Posterior cingulate gyrus (tissue), 11 donors: ENCODE measurements at regions not wholly inside any gene's neighbourhood (a gene's known extent, or its start where the extent isn't known, plus 50 kb on each side); places are given as distances from the start of the nearest gene placed in this dataset.

Experiments
- DNase-seq, 10 donors: peaks; one replicate each; pipeline versions ENCODE4 v3.0.0 to v3.0.0-alpha.2; 2020 to 2021; ENCODE audit warnings: mixed read lengths in 3 of 10
- intact Hi-C: fragments of 100-400 bp; cut with DNase I; formaldehyde crosslinking; loops from one replicate; pipeline ENCODE4 v1.15.1; 2023

DNA sequence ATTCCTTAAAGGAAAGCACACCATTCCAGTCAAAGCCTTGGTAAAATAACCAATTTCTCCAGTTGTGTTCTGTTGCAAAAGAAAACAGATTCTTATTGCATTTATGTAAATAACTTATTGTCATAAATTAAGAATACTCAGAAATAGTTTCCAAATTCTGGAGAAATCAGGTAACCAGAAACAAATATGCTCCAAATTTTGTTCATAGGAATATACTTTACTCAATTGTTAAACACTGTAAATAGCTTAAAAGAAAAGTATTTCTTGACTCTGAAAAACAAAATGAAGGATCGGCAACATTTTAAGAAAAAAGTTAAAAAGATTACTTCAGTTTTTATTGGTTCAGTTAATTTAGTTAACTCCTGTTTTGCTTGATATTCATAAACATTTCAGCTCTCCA is 67.1 kb upstream of the PIK3CG start:
- DNase-seq = no peak
- intact Hi-C loops = no loop called here

DNA sequence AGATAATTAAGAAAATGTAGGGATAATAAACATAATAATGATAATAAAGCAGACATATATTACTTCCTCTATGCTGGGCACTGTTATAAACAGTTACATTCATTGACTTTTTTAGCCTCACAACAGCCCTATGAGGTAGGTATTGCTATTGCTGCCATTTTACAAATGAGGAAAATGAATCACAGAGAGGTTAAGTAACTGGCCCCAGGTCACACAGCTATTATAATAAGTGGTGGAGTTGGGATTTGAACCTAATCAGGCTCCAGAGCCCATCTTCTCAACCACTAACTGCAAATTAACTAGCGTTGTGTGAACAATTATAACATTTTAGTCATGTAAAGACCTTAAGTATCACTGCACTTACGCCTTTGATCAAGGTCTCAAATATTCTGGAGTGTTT is 62.5 kb upstream of the PIK3CG start:
- DNase-seq = no peak
- intact Hi-C loops = no loop called here

GRCh38 chr7:106806556-106806955 is 58.5 kb upstream of the PIK3CG start:
- intact Hi-C loops = no loop called here
- DNase-seq = no peak

DNA sequence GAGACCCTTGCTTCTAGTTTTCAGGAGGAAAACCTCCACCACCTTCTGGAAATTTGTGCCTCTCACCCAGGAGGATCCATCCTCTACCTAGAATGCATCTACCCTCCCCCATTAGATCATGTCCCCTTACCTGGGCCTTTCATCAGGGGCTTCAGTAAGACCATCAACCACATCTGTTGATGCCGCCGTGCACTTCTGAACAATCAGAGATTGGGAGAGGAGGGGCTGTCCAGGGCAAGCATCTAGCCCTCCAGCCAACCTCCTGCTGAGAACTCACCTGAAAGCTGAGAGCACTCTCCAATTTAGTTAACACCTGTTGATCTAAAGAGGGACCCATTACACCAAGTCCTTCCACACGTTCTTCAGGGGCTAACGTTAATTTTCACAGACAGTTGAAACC is 57.6 kb upstream of the PIK3CG start:
- DNase-seq = no peak
- intact Hi-C loops = no loop called here

GRCh38 chr7:106808967-106809635 is 56.0 kb upstream of the PIK3CG start:
- intact Hi-C loops = no loop called here
- DNase-seq = no peak

GRCh38 chr7:106811472-106811871 is 53.6 kb upstream of the PIK3CG start:
- intact Hi-C loops = no loop called here
- DNase-seq = no peak

- DNase-seq = peak in 5 of 10 donors; percentile 16 to 82 (median 67)
- intact Hi-C loops = no loop called here
These were observed 52.9 kb upstream of the PIK3CG start for GRCh38 chr7:106812027-106812643.

- intact Hi-C loops = no loop called here
- DNase-seq = no peak
These were observed 51.3 kb upstream of the PIK3CG start for GRCh38 chr7:106813705-106814305.

DNA sequence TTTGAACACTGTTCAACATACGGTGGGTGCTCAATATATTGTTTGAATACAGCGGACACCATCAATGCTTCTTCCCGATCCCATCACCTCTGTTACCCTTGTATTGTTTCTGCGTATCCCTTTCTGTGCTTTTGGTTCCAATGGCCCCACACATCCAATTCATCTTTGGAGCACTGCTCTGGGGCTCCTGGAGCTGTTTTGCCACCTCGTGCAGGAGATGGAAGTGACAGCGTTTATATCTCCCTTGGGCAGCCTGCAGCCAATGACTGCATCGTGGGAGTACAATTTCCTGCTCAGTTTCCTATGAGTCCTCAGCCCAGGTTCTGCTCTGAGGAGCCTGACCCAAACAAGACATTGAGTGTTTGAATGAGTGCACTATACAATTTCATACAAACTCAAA is 50.2 kb upstream of the PIK3CG start:
- no peak for DNase-seq
- intact Hi-C loops = no loop called here
